ENCODE measurements at regions not wholly inside any gene's neighbourhood (a gene's known extent, or its start where the extent isn't known, plus 50 kb on each side); places are given as distances from the start of the nearest gene placed in this dataset.

DNA sequence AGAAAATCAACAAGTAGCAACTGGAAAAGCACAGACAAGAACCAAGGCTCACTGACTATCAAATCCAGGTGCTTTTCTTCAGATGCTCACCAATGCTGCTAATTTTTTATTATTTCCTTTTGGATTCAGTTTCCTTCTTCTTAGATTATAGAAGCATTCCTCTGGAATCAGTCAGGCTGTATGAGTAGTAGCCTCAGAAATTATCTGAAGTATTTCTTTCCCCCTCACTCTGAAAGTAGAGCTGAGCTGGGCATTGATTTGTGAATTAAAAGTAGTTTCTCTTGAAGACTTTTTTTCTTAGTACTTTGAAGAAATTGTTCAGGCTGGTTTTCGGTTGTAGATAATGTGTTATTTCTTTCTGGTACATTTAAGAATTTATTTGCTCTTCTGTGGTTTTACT lies 273.7 kb downstream of the NOL4 start:
- no peak for ATAC-seq

DNA sequence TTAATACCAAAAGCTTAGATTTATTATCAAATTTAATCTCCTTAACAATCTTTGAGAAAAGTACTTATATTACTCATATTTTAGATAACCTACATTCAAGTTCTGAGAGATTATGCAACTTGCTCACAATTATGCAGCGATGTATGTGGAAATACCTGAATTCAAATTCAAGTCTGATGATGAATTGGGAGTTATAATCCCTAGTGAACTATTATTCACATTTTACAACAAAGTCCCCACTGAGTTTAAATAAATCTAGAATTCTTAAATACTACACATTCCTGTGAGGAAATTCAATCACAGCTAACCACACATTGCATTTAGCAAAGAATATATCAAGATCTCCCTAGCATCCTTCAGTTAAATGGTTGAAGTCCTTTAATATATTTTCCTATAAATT lies 278.4 kb downstream of the NOL4 start:
- ATAC-seq: no peak

DNA sequence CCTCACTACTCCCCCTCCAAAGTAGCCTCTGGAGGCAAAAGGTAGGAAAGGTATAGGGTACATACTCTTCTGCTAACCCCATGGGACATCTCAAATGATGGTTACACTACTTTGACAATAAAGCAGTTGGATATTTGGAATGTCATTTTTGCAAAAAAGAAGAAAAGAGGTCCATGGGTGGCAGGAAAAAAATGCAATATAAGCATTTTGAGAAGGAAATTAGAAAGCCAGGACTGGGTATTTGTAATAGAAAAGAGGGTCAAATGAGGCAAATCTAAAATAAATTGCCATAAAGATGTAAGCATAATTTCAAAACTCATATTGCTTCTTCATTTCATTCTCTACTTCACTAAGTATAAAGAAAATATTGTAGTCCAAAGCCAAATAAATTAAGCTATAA lies 280.2 kb downstream of the NOL4 start:
- ATAC-seq: no peak

DNA sequence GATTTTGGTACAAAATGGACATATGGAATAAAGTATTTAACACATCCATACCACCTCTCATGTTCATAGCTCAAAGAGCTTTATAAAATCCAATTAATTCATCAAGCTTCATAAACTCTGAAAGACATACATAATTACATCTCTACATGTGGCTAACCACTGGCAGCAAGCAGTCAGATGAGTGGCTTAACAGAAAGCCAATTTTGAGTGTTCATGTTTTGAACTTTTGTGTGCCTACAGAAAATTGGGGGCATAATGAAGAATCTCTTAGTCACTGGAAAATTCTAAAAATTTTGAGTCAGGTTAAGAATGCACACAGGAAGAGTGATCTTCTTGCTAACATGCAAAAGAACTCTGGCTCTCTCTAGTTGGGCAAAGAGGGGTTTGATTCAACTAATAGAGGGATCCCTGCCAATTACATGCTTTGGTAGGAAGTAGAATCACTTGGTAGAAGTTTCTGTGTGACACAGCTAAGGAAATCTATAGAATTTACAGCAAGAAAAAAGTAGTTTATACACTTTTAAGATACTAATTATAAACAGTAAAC lies 287.4 kb downstream of the NOL4 start:
- ATAC-seq: no peak

DNA sequence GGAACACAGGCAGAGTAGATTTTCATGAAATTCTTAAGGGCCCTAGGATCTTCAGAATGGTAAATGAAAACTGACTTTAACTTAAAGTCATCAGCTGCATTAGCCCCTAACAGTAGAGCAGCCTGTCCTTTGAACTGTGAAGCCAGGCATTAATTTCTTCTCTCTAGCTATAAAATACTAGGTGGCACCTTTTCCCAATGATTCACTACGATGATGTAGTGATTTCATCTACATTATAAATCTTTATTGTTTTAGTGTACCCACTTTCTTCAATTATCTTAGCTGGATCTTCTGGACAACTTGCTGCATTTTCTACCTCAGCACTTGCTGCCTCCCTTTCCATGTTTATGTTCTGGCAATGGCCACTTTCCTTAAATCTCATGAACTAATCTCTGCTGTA lies 290.5 kb downstream of the NOL4 start:
- no peak for ATAC-seq

DNA sequence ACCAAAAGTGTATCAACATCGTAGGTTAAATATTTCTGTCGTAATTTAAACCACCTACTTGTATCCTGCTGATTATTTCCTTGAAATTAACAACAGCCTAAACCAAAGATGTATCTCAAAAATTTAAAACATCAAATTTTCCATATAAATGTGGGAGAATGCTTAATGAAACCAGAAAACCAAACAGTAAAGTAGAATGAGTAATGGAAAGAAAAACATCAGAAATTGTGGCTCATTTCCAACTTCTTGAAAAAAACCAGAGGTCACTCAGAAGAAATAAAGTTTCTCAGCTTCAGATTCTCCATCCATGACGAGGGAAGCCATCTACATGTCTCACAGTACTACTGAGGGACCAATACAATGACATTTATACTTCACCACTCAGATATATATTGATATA lies 296.5 kb downstream of the NOL4 start:
- ATAC-seq: no peak

DNA sequence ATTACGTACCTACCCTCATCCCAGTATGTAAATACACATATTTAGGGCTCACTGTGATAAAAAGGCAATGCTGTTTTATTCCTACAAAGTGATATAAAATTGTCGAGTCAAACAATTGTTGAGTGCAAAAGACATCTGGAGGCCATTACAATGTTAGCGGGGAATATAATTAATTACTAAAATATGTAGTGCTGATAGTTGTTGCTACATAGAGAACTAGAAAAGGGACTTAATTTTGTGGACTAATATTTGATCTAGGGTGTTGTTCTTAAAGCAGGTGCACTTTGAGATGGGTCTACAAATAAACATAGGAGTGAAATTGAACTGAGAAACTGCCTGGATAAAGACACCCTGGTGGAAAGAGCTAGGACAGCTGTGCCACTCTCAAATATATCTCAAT lies 300.1 kb downstream of the NOL4 start:
- no peak for ATAC-seq

DNA sequence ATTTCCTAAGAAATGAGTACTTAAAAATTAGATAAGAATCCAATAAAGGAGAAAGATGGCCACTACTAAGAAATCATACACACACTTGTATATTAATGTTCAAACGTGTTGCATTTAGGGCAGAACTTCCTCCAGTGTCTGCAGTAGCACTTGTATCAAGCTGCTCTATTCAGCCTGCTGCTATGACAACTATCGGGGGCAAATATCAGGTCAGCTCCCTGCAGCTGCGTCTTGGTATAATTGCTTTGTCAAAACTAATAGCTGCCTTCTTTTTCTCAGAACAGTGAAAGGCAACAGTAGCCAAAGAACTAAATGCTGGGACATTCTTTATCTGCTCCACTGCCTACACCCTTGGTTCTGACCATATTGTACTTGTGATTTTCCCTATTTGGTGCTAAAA lies 300.7 kb downstream of the NOL4 start:
- no peak for ATAC-seq

DNA sequence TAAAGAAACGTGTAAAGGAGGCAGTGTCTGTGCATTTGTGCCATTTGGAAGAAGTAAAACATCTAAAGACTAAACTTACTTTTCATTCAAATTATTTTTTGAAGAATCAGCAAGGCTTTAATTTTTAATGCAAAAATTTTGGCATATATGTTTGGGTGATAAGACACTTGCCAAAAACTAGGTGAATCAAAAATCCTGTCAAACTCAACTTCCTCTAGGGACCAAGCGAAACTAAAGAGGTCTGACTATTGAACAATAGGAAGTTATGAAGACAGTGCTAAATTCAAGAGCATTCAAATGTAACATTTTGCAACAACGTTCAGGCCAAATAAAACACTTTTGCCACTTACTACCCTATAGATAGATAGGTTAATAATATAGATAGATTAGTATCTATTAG lies 306.1 kb downstream of the NOL4 start:
- no peak for ATAC-seq

DNA sequence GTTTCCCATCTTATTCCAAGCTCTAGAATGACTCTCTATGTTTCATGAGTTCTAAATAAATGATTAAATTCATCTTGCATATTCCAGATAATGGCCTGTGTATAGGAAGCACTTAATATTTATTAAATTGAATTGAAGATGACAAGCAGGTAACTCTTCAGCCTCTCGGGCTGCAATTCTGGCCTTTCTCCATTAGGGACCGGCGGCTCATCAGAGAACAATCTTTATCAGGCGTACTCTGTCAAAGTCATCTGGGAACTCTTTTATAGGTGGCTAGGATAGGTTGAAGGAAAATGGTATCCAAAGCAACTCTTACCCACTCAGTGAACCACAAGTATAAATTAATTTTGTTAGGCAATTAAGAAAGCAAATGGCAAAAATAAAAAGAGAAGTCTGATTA lies 308.5 kb downstream of the NOL4 start:
- ATAC-seq: no peak

DNA sequence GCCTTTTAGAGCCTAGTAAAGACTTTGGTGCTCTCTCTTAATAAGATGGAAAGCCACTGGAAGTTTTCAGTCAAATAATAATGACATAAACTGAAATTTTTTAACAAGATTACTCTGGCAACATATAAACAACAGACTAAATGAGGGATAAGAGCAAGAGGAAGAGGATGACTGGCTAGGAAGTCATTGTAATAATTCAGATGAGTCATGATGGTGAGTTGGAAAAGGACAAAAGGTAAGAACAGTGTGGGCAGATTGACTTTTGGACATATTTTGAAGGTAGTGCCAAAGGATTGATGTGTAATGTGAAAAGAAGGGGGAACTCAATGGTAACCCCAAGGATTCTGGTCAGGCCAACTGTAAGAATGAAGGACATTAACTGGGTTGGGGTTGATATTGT lies 310.3 kb downstream of the NOL4 start:
- no peak for ATAC-seq

DNA sequence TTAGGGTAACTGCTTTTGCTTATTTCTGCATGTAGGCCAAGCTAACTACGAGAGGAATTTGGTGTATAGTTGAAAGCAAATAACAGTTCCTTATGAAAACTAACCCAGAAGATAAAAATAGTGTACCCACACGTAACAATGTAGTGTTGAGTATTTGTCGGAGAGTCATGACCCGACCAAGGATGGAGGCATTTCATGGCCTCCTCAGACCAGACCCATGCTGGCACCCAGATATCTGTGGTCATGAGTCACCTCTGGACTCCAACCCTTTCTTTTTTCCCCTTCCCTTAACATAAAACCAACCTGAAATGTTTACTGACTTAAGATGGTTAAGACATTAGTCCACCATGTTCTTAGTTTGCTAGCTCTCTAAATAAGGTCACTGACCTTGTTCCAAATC lies 318.7 kb downstream of the NOL4 start:
- no peak for ATAC-seq

DNA sequence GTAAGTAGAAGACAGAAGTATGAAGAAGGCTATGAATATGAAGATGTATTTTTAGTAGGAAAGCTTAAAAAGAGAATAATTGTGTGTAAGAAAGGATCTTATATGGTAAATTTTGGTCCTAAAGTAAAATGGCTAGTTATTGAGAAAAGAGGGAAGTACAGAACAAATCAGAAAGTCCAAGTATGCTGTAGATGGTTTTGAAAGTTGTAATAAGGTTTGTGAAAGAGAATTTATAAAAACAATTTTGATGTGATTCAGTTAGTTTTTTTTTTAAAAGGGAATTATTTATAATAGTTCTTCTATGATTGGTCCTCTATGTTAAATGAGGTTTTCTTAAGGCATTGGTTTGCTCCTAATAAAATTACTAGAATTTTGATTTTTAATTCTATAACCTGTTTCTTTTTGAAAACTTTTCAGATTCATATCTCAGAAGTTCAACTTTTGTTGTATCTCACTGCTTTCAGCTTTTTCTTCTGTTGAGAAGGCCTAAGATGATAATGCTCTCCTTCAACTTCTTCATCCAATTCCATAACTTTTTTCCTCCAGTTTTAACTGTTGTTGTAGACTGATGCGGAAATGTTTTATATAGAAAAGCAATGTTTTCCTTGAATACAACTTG lies 322.7 kb downstream of the NOL4 start:
- ATAC-seq: no peak

DNA sequence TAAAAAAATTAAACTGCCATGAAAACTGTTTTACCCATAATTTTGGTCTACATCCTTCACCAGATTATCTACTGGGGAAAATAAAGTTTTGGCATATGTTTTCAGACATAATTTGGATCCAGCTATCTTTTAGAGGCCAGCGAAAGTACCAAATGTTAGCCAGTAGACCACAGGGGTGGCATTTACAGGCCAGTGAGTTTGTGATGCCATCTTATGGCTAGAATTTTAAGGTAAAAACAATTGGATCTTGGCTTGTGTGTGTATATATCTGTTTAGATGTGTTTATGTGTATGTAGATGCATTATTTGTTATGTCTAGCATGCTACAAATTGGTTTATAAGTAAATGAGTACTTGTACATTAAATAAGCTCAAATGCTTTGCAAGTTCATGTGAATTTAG lies 322.6 kb downstream of the ASXL3 start:
- ATAC-seq: no peak

DNA sequence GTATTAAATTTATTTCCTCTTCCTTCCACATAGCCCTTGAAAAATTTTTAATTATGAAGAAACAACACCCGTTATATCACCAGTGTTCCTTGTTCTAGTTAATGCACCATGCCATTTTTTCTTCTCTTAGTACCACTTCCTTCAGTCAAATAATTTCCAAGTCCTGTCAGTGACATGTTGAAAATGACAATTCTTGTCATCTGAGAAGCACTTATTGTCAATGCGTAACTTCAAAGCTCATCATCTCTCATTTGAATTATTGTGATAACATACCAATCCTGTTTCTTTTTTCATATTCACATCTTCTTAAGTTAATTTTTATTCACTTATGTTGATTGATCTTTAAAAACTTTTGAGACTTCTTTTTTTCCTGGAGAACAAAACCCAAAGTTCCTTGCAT lies 320.4 kb downstream of the ASXL3 start:
- ATAC-seq: no peak

DNA sequence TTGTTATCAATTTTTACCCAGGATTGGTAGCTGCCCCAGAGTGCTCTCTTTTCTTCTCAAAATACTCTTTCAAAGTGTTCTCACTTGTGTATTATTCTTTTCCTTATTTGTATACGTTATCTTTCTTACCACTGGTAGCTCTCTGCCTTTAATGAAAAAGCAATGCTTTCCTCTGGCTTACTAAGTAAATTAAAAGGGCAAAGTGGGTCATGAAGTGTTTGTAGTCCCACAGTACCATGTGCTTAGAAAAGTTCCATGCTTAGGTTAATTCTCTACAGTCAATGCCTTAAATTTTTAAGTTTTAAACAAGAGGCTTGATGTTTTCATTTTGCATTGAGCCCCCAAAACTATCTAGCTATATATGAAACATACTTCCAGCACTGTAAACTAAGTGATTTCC lies 300.2 kb downstream of the ASXL3 start:
- ATAC-seq: no peak

DNA sequence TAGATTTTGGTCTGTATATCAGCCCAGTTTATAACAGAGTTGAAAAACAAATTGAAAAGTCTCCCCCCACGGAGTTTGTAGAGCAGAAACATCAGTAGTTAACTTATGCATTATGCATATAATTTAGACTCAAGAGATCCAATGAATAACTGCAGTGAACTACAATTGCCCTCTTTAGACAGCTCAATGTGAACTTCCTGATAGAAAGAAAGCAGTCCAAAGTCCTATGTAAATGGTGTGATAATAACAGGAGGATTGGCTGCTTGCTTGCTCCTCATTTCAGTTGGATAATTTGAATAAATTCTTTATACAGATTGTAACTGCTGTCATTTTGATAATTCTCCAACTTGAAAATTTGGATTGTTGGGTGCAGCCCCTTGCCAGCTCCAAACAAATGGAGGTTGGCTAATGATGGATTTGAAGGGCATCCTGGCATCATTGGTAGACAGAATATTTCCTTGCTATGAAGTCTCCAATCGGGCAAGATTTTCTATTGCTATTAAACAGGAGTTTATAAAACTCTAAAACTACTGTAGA lies 297.1 kb downstream of the ASXL3 start:
- ATAC-seq: no peak

DNA sequence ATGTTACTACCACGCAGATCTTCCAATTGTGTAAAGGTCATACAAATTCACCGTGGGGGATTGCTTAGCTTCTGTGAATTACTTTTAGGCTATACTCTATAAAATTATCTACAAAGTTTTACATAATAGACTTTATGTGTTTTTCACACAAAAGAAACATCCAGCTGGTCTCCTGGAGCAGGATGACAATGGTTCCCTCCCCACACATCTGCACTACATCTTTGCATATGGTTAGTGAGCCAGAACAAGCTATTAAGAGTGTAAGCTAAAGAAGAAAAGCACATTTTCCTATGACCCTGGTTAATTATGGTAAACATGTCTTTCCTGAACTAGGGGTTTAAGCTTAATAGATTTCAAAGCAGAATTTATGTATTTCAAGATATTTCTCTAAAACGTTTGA lies 295.1 kb downstream of the ASXL3 start:
- ATAC-seq: no peak

DNA sequence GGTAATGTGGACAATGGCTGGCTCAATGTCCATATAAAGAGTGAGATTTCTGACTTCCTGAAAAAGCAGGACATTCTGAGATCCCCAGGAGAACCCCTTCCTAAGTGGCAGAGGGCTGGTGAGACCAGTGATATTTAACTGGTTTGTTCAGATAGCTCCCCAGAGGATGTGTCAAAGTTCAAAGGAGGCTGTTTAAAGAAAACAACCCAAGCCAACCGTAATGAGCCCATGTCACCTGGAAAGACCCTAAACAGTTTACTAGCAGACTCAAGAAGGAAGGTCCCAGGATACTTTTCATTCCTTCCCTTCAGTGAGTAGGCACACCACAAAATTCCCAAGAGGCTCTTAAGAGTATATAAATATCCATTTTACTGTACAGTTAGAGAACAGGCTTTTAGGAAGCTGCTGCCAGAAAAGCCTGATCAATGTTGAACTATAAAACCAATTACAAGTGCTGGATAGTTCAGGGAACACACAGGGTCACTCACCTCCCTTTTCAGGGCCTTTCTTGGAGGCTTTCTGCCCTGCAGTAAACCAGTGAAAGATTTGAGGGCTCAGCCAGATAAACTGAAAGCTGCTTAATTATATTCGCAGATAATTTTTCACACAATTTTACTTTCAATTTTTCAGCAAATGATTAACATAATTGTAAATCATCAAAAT lies 293.5 kb downstream of the ASXL3 start:
- no peak for ATAC-seq

DNA sequence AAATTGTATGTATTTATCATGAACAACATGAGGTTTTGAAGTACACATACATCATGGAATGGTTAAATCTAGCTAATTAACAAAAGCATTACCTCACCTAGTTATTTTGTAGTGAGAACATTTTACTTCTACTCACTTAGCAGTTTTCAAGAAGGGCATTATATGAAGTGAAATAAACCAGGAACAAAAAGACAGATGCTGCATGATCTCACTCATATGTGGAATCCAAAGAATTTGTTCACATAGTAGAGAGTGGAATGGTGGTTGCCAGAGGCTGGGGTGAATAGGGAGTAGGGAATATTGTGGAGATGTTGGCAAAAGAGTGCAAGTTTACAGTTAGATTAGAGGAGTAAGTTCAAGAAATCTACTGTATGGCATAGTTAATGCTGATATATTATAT lies 292.0 kb downstream of the ASXL3 start:
- ATAC-seq: no peak

DNA sequence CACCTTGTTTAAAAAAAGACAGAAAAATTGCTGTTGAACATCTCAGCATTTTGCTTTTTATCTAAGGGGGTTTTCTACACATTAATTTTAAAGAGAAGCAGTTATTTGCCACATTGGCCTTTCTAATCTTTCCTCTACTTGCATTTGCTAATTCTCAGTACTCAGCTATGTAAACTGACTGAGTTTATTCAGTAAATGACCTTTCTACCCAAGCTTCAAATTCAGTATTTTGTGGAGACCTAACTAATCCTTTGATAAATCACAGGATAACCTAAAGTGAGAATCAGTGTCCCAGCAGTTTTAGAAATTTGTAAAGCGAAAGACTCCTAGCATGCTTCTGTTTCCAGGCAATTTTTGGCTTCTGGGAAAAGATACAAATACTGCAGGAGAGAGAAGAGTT lies 288.4 kb downstream of the ASXL3 start:
- ATAC-seq: no peak

DNA sequence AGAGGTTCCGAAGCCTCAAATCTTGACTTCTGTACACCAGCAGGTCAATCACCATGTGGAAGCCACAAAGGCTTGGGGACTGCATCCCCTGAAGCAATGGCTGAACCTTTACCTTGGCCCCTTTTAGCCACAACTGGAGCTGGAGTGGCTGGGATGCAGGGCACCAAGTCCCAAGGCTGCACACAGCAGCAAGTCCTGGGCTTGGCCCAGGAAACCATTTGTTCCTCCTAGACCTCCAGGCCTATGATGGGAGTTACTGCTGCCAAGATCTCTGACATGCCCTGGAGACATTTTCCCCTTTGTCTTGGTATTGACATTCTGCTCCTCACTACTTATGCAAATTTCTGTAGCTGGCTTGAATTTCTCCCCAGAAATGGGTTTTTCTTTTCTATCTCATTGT lies 285.9 kb downstream of the ASXL3 start:
- ATAC-seq: no peak

DNA sequence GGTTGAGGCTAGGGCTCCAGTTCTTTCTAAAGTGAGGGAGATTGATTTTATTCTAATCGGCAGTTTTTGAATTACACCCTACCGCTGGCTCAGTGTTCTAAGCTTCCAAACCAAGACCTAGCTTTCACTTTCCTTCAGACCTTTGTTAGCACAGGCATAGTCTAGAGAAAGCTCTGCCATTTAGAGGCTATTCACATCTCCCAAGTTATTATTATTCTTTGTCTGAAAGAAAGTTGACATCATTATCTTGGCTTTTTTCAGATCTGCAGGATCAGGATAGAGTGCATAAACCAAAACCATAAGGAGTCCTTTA lies 276.8 kb downstream of the ASXL3 start:
- ATAC-seq: no peak

DNA sequence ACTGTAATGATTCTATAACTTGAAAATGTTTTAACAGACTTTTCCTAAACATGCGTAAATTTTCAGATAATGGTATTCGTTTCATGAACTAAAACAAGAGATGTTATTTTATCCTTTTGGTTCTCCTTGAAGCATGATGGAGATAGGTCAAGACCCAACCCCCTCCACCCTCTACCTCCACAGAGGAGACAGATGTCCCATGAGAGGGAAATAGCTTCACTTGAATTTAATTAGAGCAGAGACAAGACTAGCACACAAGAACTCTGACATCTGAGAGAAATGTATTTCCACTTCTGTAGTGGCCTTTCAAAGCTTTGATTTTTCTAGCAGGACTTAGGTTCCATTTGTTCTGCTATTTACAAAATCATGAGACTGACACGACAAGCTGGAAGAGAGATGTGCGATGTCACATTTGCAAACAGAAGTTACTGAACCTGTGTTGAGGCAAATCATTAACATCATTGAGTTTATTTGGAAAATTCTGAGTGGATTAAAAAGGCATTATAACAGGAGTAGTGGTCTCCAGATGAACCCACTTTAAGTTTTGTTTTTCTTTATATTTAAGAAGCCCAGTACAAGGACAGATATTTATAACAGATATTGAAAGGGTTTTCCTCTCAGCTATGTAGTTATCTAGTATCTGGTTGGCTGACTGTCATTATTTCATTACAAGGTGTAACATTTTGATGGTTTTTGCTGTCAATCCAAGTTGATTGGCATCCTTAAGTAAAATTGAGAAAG lies 276.2 kb downstream of the ASXL3 start:
- ATAC-seq: no peak

Measured in activated CD4-positive, CD25-positive, alpha-beta regulatory T cell treated with anti-CD3 and anti-CD28 coated beads, Interleukin-2, amount 50 U/mL, for 24 hours (primary cell).